ENCODE measurements at regions not wholly inside any gene's neighbourhood (a gene's known extent, or its start where the extent isn't known, plus 50 kb on each side); places are given as distances from the start of the nearest gene placed in this dataset.
"Not testable (repeated sequence)": the region's sequence is repeated elsewhere in the genome, so short reads cannot be mapped to it uniquely, and the experiment has no call there.

GRCh38 chr5:120923026-120923425, 458.9 kb downstream of the PRR16 start:
- DNase-seq, result no peak
- Mint-ChIP-seq H3K4me3 (no peak overlapping the region), H3K36me3 (no peaks in the 10 kb centered on the region), H3K4me1 (no peaks in the 10 kb centered on the region), H3K9me3 (no peaks in the 10 kb centered on the region), H3K27me3 (no peaks in the 10 kb centered on the region), H3K27ac (no peak overlapping the region)
- CTCF ChIA-PET, result no interaction called here

GRCh38 chr5:120926471-120926870, 462.4 kb downstream of the PRR16 start:
- no peak for DNase-seq
- no peaks in the 10 kb centered on the region for H3K4me1 Mint-ChIP-seq
- H3K4me3 Mint-ChIP-seq, result no peak overlapping the region
- no peak overlapping the region for H3K27ac Mint-ChIP-seq
- H3K9me3 Mint-ChIP-seq, result no peaks in the 10 kb centered on the region
- H3K36me3 Mint-ChIP-seq, result no peaks in the 10 kb centered on the region
- no peaks in the 10 kb centered on the region for H3K27me3 Mint-ChIP-seq
- CTCF ChIA-PET, result interaction anchor here (0.6 kb wide), 1 partner anchor 135 kb away, joined by 3 read pairs; no protein-coding TSS in a partner anchor

GRCh38 chr5:120927950-120928530, 463.9 kb downstream of the PRR16 start:
- no peak for DNase-seq
- Mint-ChIP-seq H3K4me3 (no peak overlapping the region), H3K27me3 (no peaks in the 10 kb centered on the region), H3K9me3 (no peaks in the 10 kb centered on the region), H3K36me3 (no peaks in the 10 kb centered on the region), H3K4me1 (no peaks in the 10 kb centered on the region), H3K27ac (no peak overlapping the region)
- CTCF ChIA-PET, result no interaction called here

- CTCF ChIA-PET, result no interaction called here
- DNase-seq, result no peak
- H3K36me3 Mint-ChIP-seq, result no peaks in the 10 kb centered on the region
- no peak overlapping the region for H3K4me3 Mint-ChIP-seq
- H3K4me1 Mint-ChIP-seq, result no peaks in the 10 kb centered on the region
- H3K27ac Mint-ChIP-seq, result no peak overlapping the region
- peaks cover 7% of the 10 kb centered on the region for H3K9me3 Mint-ChIP-seq
- H3K27me3 Mint-ChIP-seq, result no peaks in the 10 kb centered on the region
Observed at GRCh38 chr5:120932480-120932879, 468.4 kb downstream of the PRR16 start.

- Mint-ChIP-seq H3K27ac (no peak overlapping the region), H3K27me3 (no peaks in the 10 kb centered on the region), H3K4me1 (no peaks in the 10 kb centered on the region), H3K36me3 (no peaks in the 10 kb centered on the region), H3K9me3 (peaks cover 8% of the 10 kb centered on the region), H3K4me3 (no peak overlapping the region)
- CTCF ChIA-PET, result no interaction called here
- DNase-seq, result no peak
Observed at GRCh38 chr5:120934031-120934430, 469.9 kb downstream of the PRR16 start.

GRCh38 chr5:120936652-120937051, 472.6 kb downstream of the PRR16 start:
- DNase-seq, result no peak
- Mint-ChIP-seq H3K4me1 (no peaks in the 10 kb centered on the region), H3K27me3 (no peaks in the 10 kb centered on the region), H3K36me3 (no peaks in the 10 kb centered on the region), H3K27ac (no peak overlapping the region), H3K9me3 (peaks cover 8% of the 10 kb centered on the region), H3K4me3 (no peak overlapping the region)
- CTCF ChIA-PET, result no interaction called here

- Mint-ChIP-seq H3K9me3 (peaks cover 8% of the 10 kb centered on the region), H3K27me3 (no peaks in the 10 kb centered on the region), H3K4me1 (no peaks in the 10 kb centered on the region), H3K4me3 (no peak overlapping the region), H3K36me3 (no peaks in the 10 kb centered on the region), H3K27ac (no peak overlapping the region)
- DNase-seq, result no peak
- CTCF ChIA-PET, result no interaction called here
Observed at GRCh38 chr5:120938604-120939003, 474.5 kb downstream of the PRR16 start.

- no peak for DNase-seq
- Mint-ChIP-seq H3K4me3 (no peak overlapping the region), H3K27ac (no peak overlapping the region)
Observed at GRCh38 chr5:120942596-120943350, 478.7 kb downstream of the PRR16 start.

GRCh38 chr5:120949596-120949995, 485.5 kb downstream of the PRR16 start:
- H3K27me3 Mint-ChIP-seq, DNase-seq, H3K4me3 Mint-ChIP-seq, H3K4me1 Mint-ChIP-seq, H3K36me3 Mint-ChIP-seq, CTCF ChIA-PET, H3K9me3 Mint-ChIP-seq, H3K27ac Mint-ChIP-seq: not testable (repeated sequence)

More at GRCh38 chr5:120942596-120943350, 478.7 kb downstream of the PRR16 start:
- H3K9me3 Mint-ChIP-seq, result no peaks in the 10 kb centered on the region
- CTCF ChIA-PET, result no interaction called here
- H3K27me3 Mint-ChIP-seq, result no peaks in the 10 kb centered on the region
- H3K36me3 Mint-ChIP-seq, result no peaks in the 10 kb centered on the region
- no peaks in the 10 kb centered on the region for H3K4me1 Mint-ChIP-seq

GRCh38 chr5:120953445-120953844, 489.3 kb downstream of the PRR16 start:
- CTCF ChIA-PET, H3K4me3 Mint-ChIP-seq, H3K36me3 Mint-ChIP-seq, DNase-seq, H3K27ac Mint-ChIP-seq, H3K27me3 Mint-ChIP-seq, H3K9me3 Mint-ChIP-seq, H3K4me1 Mint-ChIP-seq: not testable (repeated sequence)

GRCh38 chr5:120954255-120954654, 490.2 kb downstream of the PRR16 start:
- no peak for DNase-seq
- no peak overlapping the region for H3K4me3 Mint-ChIP-seq
- no peaks in the 10 kb centered on the region for H3K27me3 Mint-ChIP-seq
- H3K9me3 Mint-ChIP-seq, result peaks cover 5% of the 10 kb centered on the region
- H3K4me1 Mint-ChIP-seq, result no peaks in the 10 kb centered on the region
- H3K27ac Mint-ChIP-seq, result no peak overlapping the region
- CTCF ChIA-PET, result no interaction called here
- H3K36me3 Mint-ChIP-seq, result no peaks in the 10 kb centered on the region

GRCh38 chr5:120955795-120956194, 491.7 kb downstream of the PRR16 start:
- Mint-ChIP-seq H3K9me3 (peaks cover 5% of the 10 kb centered on the region), H3K27ac (no peak overlapping the region)
- CTCF ChIA-PET, result no interaction called here

GRCh38 chr5:120958877-120959485, 494.9 kb downstream of the PRR16 start:
- no peaks in the 10 kb centered on the region for H3K27me3 Mint-ChIP-seq
- H3K4me1 Mint-ChIP-seq, result no peaks in the 10 kb centered on the region
- CTCF ChIA-PET, result no interaction called here
- no peak for DNase-seq
- H3K9me3 Mint-ChIP-seq, result peaks cover 2% of the 10 kb centered on the region
- no peak overlapping the region for H3K27ac Mint-ChIP-seq
- no peak overlapping the region for H3K4me3 Mint-ChIP-seq
- no peaks in the 10 kb centered on the region for H3K36me3 Mint-ChIP-seq

More at GRCh38 chr5:120955795-120956194, 491.7 kb downstream of the PRR16 start:
- no peak for DNase-seq
- H3K4me1 Mint-ChIP-seq, result no peaks in the 10 kb centered on the region
- H3K27me3 Mint-ChIP-seq, result no peaks in the 10 kb centered on the region
- no peak overlapping the region for H3K4me3 Mint-ChIP-seq
- no peaks in the 10 kb centered on the region for H3K36me3 Mint-ChIP-seq

- Mint-ChIP-seq H3K27ac (no peak overlapping the region), H3K27me3 (no peaks in the 10 kb centered on the region), H3K4me3 (no peak overlapping the region), H3K36me3 (no peaks in the 10 kb centered on the region), H3K4me1 (no peaks in the 10 kb centered on the region), H3K9me3 (peaks cover 2% of the 10 kb centered on the region)
- CTCF ChIA-PET, result no interaction called here
- DNase-seq, result no peak
Observed at GRCh38 chr5:120960510-120960909, 496.4 kb downstream of the PRR16 start.

- no peak overlapping the region for H3K27ac Mint-ChIP-seq
- no peaks in the 10 kb centered on the region for H3K36me3 Mint-ChIP-seq
- no peaks in the 10 kb centered on the region for H3K4me1 Mint-ChIP-seq
- CTCF ChIA-PET, result no interaction called here
- peaks cover 7% of the 10 kb centered on the region for H3K9me3 Mint-ChIP-seq
- H3K4me3 Mint-ChIP-seq, result no peak overlapping the region
- no peaks in the 10 kb centered on the region for H3K27me3 Mint-ChIP-seq
- DNase-seq, result no peak
Observed at GRCh38 chr5:120967366-120967765, 503.3 kb downstream of the PRR16 start.

All from activated naive CD4-positive, alpha-beta T cell treated with anti-CD3 and anti-CD28 coated beads, Interleukin-2, amount 10 ng/mL, durations not matched to agents 7 days and 5 days (primary cell).